Activated CD8-positive, alpha-beta memory T cell treated with anti-CD3 and anti-CD28 coated beads, Interleukin-2, amount 10 ng/mL, durations not matched to agents 7 days and 5 days (primary cell): ENCODE measurements at regions not wholly inside any gene's neighbourhood (a gene's known extent, or its start where the extent isn't known, plus 50 kb on each side); places are given as distances from the start of the nearest gene placed in this dataset.

Experiments used
- ATAC-seq: fragments of 150-1000 bp; cut with Tn5 transposase; one replicate; pipeline ENCODE4 v1.10.0; 2021; ENCODE audit warnings: moderate library complexity
- CTCF ChIA-PET: fragments of 350-600 bp; sonication (Branson Sonifier 250); formaldehyde crosslinking; loops from one replicate; lab custom pipeline; 2021; ENCODE audit warnings: antibody characterized with exemption; lab: Charles Lee
- DNase-seq: peaks from one replicate; pipeline ENCODE4 v3.0.0-alpha.2; 2020
- H3K27ac Mint-ChIP-seq: one replicate; pipeline ENCODE4 v1.8.0; 2021; ENCODE audit warnings: mild to moderate bottlenecking, mixed read lengths
- H3K27me3 Mint-ChIP-seq: one replicate; pipeline ENCODE4 v1.8.0; 2021; ENCODE audit warnings: mixed read lengths
- H3K36me3 Mint-ChIP-seq: one replicate; pipeline ENCODE4 v1.8.0; 2021; ENCODE audit warnings: mild to moderate bottlenecking, mixed read lengths
- H3K4me1 Mint-ChIP-seq: one replicate; pipeline ENCODE4 v1.8.0; 2021; ENCODE audit warnings: mixed read lengths
- H3K4me3 Mint-ChIP-seq: one replicate; pipeline ENCODE4 v1.8.0; 2021; ENCODE audit warnings: mild to moderate bottlenecking, moderate library complexity, mixed read lengths
- H3K9me3 Mint-ChIP-seq: one replicate; pipeline ENCODE4 v1.8.0; 2022; ENCODE audit warnings: low read depth, mixed read lengths

DNA sequence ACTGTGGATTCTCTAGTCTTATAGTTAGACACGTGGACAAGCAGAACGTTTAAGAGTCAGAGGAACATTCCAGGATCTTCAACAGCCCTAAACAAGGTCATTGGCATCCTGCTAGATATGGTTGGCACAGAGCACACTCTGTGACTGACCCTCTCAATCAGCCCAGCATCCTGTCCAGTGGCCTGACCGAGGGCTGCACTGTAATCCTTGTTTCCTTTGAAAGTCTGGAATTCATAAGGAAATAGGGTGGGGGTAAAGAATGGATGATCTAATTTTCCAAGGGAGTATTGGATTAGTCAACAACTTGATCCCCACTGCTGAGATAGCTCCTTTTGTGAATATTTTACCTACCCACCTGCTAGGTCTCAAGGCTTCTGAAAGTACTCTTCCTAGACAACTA, 94.5 kb upstream of the DLG1 start:
- ATAC-seq, result no peak
- peaks cover 27% of the 10 kb centered on the region for H3K27me3 Mint-ChIP-seq
- H3K4me1 Mint-ChIP-seq, result peaks cover 28% of the 10 kb centered on the region
- CTCF ChIA-PET, result no interaction called here
- DNase-seq, result no peak
- no peak overlapping the region for H3K27ac Mint-ChIP-seq
- H3K4me3 Mint-ChIP-seq, result no peak overlapping the region
- H3K9me3 Mint-ChIP-seq, result peaks cover 2% of the 10 kb centered on the region
- peaks cover 3% of the 10 kb centered on the region for H3K36me3 Mint-ChIP-seq

DNA sequence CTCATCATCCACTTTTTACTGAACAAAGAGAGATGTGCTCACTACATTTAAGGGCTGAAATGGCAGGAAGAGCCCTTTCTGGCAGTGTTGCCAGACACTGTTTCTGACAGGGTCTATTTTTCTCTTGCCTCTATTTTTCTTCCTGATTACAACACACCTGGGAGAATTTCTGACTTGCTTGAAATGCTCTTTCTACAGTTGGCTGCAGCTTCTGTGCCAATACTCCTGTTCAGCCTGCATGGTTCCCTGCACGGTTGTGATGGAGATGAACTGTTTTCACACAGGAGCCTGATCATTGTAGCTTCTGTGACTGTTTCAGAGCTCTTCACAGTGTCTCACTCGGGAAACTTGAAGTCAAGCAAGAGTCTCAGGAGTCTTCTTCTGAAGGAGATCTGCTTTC, 83.0 kb upstream of the DLG1 start:
- Mint-ChIP-seq H3K27ac (no peak overlapping the region), H3K4me3 (no peak overlapping the region), H3K9me3 (no peaks in the 10 kb centered on the region), H3K27me3 (peaks cover 27% of the 10 kb centered on the region), H3K4me1 (peaks cover 3% of the 10 kb centered on the region), H3K36me3 (no peaks in the 10 kb centered on the region)
- DNase-seq (no peak), ATAC-seq (no peak)
- CTCF ChIA-PET, result interaction anchor here (0.8 kb wide), 1 partner anchor 124 kb away, joined by 4 read pairs; no protein-coding TSS in a partner anchor

DNA sequence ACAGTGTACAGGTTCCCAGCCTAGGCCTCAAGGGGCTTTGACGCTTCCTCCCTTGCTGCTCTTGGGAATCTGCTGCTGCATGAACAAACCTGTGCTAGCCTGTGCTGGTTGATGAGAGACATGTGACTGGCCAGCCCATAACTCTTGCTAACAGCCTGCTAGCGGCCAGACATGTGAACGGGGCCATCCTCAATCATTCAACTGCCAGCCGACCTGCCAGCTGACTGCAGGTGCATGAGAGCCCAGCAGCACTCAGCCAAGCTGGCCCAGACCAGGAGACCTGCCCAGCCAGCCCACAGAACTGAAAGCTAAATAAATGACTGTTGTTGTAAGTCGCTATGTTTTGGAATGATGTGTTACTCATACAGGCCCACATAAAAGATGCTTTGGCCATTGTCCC, 82.4 kb upstream of the DLG1 start:
- H3K4me3 Mint-ChIP-seq, result no peak overlapping the region

DNA sequence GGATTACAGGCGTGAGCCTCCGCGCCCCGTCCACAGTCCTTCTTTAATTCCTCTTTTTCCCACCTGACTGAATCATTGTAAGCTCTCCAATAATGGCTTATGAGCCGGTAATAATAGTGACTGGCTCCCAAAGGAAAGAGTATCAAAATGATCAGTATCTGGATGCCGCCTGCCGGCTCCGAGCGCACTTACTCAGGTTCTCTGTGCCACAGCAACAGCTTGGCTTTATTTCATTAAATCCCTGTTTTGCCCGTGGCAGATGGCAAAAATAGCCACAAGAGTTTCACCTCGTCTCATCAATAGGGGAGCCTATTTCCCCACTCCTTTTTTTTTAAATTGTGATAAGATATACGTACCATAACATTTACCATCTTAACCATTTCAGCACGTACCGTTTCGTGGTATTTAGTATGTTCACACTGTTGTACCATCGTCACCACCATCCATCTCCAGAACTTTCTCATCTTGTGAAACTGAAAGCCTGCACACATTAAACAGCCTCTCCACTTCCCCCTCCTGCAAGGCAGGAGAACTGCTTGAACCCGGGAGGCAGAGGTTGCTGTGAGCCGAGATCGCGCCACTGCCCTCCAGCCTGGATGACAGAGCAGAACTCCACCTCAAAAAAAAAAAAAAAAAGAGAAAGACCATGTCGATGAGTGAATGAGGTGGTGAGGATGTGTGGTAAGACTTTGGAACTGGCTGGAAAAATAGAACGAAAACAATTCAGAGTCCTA, 80.7 kb upstream of the DLG1 start:
- Mint-ChIP-seq H3K9me3 (no peaks in the 10 kb centered on the region), H3K27me3 (peaks cover 29% of the 10 kb centered on the region), H3K27ac (no peak overlapping the region), H3K36me3 (no peaks in the 10 kb centered on the region), H3K4me1 (peaks cover 3% of the 10 kb centered on the region), H3K4me3 (no peak overlapping the region)
- ATAC-seq, result peak; percentile 27
- no peak for DNase-seq
- CTCF ChIA-PET, result no interaction called here

More for the DNA sequence above, 82.4 kb upstream of the DLG1 start:
- Mint-ChIP-seq H3K27ac (no peak overlapping the region), H3K36me3 (no peaks in the 10 kb centered on the region), H3K27me3 (peaks cover 30% of the 10 kb centered on the region), H3K4me1 (peaks cover 3% of the 10 kb centered on the region), H3K9me3 (no peaks in the 10 kb centered on the region)
- DNase-seq, result no peak
- ATAC-seq, result no peak
- CTCF ChIA-PET, result interaction anchor here (0.8 kb wide), 1 partner anchor 124 kb away, joined by 4 read pairs; no protein-coding TSS in a partner anchor

DNA sequence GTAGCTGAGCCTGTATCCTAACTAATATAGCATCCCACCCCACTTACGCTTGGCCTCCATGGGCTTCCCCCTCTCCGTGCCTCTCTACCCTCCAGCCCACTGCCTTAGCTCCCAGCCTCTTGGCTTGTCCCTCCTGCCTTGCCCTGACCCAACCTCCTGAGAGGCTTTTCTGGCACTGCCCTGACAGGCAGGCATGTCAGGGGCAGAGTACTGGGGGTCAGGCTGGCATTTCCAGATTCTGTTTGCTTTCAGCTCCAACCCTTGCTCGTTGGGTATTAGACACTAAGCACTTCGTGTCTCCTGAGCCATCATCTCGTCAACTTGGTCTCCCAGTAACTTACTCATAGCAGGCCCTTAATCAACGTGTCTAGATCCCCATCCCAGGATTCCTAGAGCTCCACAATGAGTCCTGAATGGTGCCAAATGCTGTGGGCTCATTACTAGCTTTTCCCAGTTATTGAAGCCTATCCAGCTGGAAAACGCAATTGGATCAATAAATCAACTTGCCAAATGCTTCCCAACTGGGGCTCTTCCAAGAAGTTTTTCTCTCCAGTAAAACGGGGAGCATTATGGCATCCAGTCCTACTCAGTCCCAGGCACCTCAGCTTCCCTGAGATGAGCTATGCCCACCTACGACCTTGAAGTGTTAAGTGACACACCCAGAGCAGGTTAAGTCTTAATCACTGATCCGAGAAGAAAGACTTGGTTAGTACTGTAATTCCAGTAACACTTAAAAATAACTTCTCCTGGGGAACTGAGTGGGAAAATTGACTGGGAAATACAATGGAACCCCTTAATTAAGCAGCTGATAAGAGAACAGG, 78.5 kb upstream of the DLG1 start:
- no peaks in the 10 kb centered on the region for H3K9me3 Mint-ChIP-seq
- no peak overlapping the region for H3K4me3 Mint-ChIP-seq
- ATAC-seq, result no peak
- peaks cover 3% of the 10 kb centered on the region for H3K4me1 Mint-ChIP-seq
- H3K27me3 Mint-ChIP-seq, result peaks cover 36% of the 10 kb centered on the region
- H3K36me3 Mint-ChIP-seq, result no peaks in the 10 kb centered on the region
- no peak overlapping the region for H3K27ac Mint-ChIP-seq
- no peak for DNase-seq
- CTCF ChIA-PET, result interaction anchor here (0.8 kb wide), 1 partner anchor 125 kb away, joined by 3 read pairs; no protein-coding TSS in a partner anchor

DNA sequence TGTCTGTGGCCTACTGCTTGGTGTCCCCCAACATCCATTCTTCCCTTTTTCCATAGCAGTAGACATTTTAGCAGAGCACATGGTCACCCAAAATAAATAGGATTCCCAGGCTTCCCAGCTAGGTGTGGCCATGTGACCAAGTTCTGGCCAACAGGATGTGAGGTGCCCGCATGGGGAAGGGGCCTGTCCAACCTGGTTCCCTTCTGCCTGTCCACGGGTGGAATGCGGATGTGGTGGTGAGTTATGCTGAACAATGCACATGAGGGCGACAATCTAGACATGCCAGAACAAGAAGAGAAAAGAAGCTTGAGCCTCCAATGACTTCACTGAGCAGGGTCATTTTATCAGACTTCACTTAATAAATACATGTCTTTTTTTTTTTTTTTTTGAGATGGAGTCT, 77.6 kb upstream of the DLG1 start:
- no peaks in the 10 kb centered on the region for H3K36me3 Mint-ChIP-seq
- CTCF ChIA-PET, result no interaction called here
- DNase-seq, result no peak
- H3K4me3 Mint-ChIP-seq, result no peak overlapping the region
- H3K4me1 Mint-ChIP-seq, result peaks cover 3% of the 10 kb centered on the region
- no peak overlapping the region for H3K27ac Mint-ChIP-seq
- ATAC-seq, result no peak
- no peaks in the 10 kb centered on the region for H3K9me3 Mint-ChIP-seq
- peaks cover 37% of the 10 kb centered on the region for H3K27me3 Mint-ChIP-seq

DNA sequence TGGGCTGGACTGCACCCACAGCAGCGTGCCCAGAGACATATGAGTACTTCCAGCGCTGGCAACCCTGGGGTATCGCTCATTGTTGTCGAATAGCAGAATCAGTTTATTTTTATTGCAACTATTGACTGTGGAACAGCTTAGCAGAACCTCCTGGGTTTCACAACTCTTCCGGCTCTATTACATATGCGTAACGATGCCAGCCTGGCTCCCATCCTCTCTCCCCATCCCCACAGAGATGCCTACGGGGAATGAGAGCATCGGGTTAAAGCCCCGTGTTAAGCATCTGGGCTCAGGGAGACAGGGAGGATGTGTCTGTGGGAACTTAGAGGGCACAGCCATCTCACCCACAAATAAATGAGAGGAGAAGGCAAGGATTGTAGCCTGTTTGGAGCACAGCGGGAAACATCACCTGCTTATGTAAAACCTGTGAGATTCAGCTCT, 76.6 kb upstream of the DLG1 start:
- Mint-ChIP-seq H3K4me3 (no peak overlapping the region), H3K27ac (no peak overlapping the region), H3K9me3 (no peaks in the 10 kb centered on the region), H3K36me3 (no peaks in the 10 kb centered on the region), H3K27me3 (peaks cover 37% of the 10 kb centered on the region), H3K4me1 (peaks cover 3% of the 10 kb centered on the region)
- no peak for DNase-seq
- CTCF ChIA-PET, result interaction anchor here (0.8 kb wide), 1 partner anchor 60 kb away, joined by 3 read pairs; no protein-coding TSS in a partner anchor
- ATAC-seq, result no peak

DNA sequence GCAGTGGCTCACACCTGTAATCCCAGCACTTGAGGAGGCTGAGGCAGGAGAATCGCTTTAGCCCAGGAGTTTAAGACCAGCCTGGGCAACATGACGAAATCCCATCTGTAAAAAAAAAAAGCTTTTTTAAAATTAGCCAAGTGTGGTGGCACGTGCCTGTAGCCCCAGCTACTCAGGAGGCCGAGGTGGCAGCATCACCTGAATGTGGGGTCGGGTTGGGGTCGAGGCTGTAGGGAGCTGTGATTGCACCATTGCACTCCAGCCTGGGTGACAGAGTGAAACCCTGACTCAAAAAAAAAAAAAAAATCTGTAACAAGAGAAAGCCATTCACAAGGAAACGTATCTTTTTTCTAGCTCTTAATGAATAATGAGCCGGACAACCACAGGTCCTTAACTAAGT, 74.7 kb upstream of the DLG1 start:
- Mint-ChIP-seq H3K4me1 (no peaks in the 10 kb centered on the region), H3K9me3 (no peaks in the 10 kb centered on the region), H3K27me3 (peaks cover 43% of the 10 kb centered on the region), H3K27ac (no peak overlapping the region), H3K36me3 (no peaks in the 10 kb centered on the region), H3K4me3 (no peak overlapping the region)
- DNase-seq (no peak), ATAC-seq (no peak)
- CTCF ChIA-PET, result interaction anchor here (1.2 kb wide), 1 partner anchor 116 kb away, joined by 3 read pairs; no protein-coding TSS in a partner anchor

DNA sequence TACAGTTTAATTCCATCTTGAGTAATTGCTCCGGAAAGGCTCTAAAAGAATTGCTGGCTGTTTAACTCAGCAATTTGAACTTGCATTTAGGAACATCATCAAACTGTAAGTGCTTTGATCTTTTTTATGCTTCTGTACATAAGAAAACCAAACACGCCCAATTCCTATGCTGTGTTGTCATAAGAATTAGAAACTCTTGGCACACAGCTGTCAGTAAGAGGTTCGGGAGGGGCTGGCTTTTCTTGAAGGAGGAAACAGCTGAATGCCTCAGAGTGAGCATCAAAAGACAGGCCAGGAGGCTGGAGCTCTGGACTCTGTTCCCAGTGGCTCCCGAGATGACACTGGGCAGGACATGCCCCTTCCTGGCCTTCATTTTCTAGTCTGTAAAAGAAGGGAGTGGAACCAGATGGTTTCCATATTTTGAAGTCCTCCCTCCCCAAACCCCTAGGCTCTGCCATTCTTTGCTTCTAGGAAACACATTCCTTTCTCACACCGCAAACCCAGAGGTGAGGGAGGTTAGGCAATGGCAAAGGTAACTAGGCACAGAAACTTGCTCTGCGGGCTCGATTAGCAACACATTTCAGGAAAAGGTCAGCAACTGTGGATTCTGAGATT, 73.7 kb upstream of the DLG1 start:
- H3K4me3 Mint-ChIP-seq, result no peak overlapping the region
- H3K4me1 Mint-ChIP-seq, result no peaks in the 10 kb centered on the region
- ATAC-seq (no peak), DNase-seq (no peak)
- H3K36me3 Mint-ChIP-seq, result no peaks in the 10 kb centered on the region
- no peak overlapping the region for H3K27ac Mint-ChIP-seq
- no peaks in the 10 kb centered on the region for H3K9me3 Mint-ChIP-seq
- H3K27me3 Mint-ChIP-seq, result peaks cover 43% of the 10 kb centered on the region
- CTCF ChIA-PET, result interaction anchor here (1.2 kb wide), 1 partner anchor 115 kb away, joined by 3 read pairs; no protein-coding TSS in a partner anchor

DNA sequence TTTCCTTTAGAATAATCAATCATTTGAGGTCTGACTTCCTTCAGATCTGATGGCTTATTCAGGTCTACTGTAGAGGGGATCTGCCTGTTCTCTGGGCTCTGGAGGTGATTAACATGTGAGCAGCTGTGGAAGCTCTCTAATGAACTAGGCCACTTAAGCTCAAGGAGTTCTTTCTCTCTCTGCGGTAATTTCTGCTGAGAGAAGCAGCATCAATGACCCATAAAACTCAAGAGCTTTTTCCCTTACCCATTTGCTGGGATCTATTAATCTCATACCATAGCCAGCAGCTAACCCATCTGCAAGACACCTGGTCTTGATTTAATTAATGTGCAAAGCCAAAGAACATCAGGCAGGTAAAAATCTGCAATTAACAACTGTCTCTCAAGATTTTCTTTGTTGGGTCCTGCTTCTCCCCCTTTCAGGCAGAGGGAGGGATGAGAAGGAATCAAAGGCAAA, 73.2 kb upstream of the DLG1 start:
- CTCF ChIA-PET, result interaction anchor here (0.6 kb wide), 1 partner anchor 115 kb away, joined by 5 read pairs; no protein-coding TSS in a partner anchor
- ATAC-seq (no peak), DNase-seq (no peak)
- Mint-ChIP-seq H3K4me3 (no peak overlapping the region), H3K27ac (no peak overlapping the region), H3K4me1 (no peaks in the 10 kb centered on the region), H3K36me3 (no peaks in the 10 kb centered on the region), H3K27me3 (peaks cover 40% of the 10 kb centered on the region), H3K9me3 (no peaks in the 10 kb centered on the region)

DNA sequence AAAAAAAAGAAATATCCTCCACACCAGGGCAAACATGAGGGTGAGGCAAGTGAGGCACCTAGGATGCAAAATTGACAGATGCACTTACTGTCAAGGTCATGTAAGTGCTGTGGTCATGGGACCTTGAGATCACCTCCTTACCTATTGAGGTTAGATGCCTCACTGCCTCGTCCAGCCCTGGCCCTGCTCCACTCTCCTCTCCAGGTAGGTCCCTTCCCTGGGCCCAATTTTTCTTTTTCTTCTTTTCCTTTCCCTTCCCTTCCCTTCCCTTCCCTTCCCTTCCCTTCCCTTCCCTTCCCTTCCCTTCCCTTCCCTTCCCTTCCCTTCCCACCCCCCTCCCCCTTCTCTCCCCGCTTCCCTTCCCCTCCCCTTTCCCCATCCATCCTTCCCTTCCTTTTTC, 71.1 kb upstream of the DLG1 start:
- Mint-ChIP-seq H3K36me3 (no peaks in the 10 kb centered on the region), H3K4me3 (no peak overlapping the region), H3K4me1 (no peaks in the 10 kb centered on the region), H3K27ac (no peak overlapping the region), H3K9me3 (no peaks in the 10 kb centered on the region), H3K27me3 (peaks cover 38% of the 10 kb centered on the region)
- DNase-seq (no peak), ATAC-seq (no peak)
- CTCF ChIA-PET, result no interaction called here

DNA sequence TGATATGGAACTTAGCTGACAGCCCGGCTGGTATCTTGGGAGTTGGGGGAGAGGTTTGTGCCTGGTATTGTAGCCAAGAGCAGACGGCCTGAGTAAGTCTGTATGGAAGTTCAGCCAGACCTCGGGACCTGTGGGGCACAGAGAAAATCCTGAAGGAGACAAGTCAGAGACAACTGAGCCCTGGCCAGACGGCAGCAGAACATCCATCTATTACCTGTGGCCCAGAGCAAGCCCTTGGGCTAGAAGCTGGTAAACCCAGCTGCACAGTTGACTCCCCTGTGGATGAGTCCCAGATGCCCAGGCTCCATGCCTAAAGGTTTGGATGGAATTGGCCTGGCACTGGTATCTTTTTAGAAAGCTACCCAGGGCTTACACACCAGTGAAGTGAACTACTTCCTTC, 70.4 kb upstream of the DLG1 start:
- Mint-ChIP-seq H3K4me1 (no peaks in the 10 kb centered on the region), H3K27ac (no peak overlapping the region), H3K36me3 (no peaks in the 10 kb centered on the region), H3K27me3 (peaks cover 41% of the 10 kb centered on the region), H3K4me3 (no peak overlapping the region), H3K9me3 (no peaks in the 10 kb centered on the region)
- DNase-seq (no peak), ATAC-seq (no peak)
- CTCF ChIA-PET, result no interaction called here

DNA sequence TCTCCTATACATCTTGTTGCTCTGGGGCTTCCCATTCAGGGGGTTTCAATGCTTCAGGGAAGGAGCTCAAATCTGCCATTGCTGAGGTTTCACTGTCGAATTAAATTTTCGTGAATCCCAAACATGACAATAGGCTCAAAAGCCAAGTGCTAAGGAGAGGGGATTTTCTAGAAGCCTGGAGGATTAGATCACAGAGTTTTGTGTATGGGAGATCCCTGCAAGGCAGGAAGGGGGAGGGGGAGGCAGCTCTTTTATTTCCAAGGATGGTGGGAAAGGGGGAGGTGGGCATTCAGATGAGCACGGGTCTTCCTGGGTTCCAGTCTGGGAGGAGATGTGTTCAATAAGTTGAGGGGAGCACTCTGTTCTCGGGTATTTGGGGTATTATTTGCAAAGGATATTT, 69.9 kb upstream of the DLG1 start:
- no peak for DNase-seq
- Mint-ChIP-seq H3K9me3 (no peaks in the 10 kb centered on the region), H3K27ac (no peak overlapping the region), H3K27me3 (peaks cover 40% of the 10 kb centered on the region), H3K4me3 (no peak overlapping the region), H3K4me1 (no peaks in the 10 kb centered on the region), H3K36me3 (no peaks in the 10 kb centered on the region)
- CTCF ChIA-PET, result interaction anchor here (0.7 kb wide), 1 partner anchor 34 kb away, joined by 3 read pairs; no protein-coding TSS in a partner anchor
- ATAC-seq, result no peak
